Activated CD8-positive, alpha-beta memory T cell treated with anti-CD3 and anti-CD28 coated beads, Interleukin-2, amount 50 U/mL, for 48 hours (primary cell): ENCODE measurements at regions not wholly inside any gene's neighbourhood (a gene's known extent, or its start where the extent isn't known, plus 50 kb on each side); places are given as distances from the start of the nearest gene placed in this dataset.
A peak's percentile ranks its signal among the peaks of the same experiment; 100 is the strongest.
"Not testable (repeated sequence)": the region's sequence is repeated elsewhere in the genome, so short reads cannot be mapped to it uniquely, and the experiment has no call there.

Experiments used
- DNase-seq: peaks from one replicate; pipeline ENCODE4 v3.0.0-alpha.2; 2020

DNA sequence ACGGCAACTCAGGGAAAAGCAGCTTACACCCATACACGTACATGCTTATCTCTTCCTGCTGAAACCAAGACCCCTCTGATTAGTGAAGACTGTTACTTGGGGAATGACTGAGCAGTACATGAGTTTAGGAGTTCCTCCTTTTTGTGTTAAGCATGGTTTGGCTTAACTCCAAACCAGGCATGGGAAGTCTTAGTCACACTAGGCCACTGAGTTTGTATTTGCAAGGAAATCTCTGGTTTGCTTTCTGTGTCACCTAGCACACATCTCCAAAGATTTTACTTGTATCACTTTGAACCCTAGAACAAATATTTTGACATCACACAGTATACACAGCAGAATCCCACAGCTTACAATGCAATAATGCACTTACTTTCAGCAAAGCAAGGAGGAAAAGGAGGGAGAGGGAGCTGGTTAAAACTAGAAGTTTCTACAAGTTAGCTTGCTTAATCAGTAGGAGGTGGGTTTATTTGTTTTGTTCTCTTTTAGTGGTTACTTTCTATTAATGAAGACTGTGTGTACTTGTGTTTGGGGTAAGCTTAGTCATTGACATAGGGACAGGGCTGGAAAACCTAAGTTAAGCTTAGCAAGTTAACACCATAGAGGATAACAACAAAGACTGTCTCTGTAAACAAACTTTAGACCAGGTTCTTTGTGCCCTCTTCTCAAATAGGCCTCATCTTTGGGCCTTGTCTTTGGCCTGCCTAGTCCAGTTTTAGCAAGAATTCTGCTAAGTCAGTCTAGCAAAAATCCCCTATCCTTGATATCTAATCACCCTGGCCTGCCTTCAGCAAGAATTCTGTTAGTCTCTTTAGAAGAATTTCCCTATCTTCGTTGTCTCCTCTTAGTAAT, 219.4 kb downstream of the MREG start:
- peak; percentile 59 for DNase-seq

DNA sequence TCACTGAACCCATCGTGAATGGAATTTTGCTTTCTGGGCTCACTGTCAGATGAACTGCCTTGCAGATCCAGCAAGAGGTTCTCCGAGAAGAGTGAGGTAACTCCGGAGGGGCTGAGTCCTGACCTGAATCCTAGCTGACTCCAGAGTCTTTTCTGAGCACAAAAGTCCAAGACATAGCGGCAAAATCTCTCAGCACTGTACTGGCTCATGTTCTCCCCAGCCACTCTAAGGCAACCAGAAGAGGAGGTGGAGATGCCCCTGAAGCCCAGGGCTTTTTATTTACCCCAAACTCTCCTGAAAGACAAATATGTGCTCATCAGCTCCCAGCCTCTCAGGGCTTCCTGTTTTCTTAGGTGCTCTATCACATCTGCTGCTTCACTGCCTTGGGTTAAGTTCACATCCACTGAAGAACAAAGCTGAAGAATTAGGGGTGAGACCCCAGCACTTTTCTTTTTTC, 221.8 kb downstream of the MREG start:
- DNase-seq: no peak

DNA sequence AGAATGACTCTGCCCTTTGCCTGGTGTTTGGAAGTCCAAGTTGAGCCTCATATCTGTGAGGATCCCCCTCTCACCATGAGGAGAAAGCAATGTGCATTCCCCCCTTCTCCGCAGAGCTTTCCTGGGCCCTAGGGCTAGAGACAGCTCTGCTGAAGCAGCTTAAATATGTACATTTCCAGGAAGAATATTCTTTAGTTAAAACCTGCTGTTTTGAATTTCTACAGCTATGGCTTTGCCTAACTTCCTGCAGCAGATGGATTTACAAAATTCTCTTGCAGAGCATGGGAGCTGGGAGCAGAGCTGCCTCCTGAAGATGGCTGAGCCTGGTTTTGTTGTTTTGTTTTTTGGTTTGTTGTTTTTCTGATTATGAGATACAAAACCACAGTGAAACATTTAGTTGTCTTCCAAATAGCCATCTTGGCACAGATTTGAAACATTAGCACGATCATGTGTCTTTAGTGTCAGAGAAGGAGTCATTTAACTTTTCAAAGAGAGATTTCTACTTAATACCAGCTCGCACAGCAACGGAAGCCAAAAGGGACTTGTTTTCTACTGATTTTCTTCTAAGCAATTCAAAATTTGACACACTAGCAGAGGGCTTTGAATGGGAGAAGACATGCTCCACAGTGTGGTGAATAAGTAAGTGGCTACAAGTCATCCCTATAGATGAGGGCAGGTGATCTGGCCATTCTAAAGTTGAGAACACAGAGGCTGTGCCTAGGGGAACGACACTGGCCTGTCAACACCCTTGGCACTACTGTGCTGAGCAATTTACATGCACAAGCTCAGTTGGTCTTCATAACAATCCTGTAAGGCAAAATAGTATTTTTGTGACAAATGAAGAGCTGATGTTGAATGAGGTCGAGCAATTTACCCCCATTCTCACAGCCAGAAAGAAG, 222.6 kb downstream of the MREG start:
- no peak for DNase-seq

DNA sequence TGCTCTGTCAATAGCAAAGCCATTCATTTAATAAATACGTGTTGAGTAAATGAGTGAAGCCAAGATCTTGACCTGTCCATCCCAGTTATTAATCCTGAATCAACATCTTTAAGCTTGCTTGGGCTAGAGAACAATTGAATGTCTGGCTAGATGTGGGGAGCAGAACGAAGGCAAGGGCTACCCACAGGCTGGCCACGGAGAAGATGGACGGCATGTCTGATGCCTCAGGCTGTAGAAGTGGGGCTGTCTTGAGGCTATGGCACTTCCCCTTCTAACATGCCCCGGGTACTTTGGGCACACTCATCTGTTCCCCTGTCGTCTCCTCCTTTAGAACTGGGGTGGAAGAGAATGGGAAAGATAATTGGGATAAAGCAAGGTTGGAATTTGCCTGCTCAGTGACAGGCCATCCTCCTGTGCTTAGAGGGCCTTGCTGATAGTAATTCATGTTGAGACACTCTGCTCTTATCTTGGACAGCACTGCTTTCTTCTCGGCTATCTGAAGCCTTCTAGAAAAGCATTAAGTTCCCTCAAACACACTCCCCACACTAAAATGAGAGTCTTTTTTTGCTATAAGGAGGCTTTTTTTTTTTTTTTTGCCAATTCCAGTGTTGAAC, 225.7 kb downstream of the MREG start:
- no peak for DNase-seq

DNA sequence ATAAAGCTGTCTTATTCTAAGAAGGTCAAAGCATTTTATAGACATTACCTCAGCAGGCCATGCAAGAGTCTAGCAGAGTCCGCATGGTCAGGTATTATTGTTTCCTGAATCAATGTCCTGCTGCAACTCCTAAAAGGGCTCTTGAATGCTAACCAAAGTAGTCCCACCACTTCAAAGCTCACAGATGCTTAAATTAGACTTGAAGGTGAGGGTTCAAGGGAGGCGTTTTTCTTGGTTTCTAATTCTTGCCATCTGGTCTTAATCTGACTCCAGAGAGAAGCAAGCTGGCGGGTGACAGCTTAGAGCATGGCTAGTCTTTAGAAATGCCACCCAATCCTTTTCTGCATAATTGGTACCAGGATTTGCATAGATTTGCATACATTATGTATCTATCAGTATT, 226.3 kb downstream of the MREG start:
- DNase-seq: no peak

DNA sequence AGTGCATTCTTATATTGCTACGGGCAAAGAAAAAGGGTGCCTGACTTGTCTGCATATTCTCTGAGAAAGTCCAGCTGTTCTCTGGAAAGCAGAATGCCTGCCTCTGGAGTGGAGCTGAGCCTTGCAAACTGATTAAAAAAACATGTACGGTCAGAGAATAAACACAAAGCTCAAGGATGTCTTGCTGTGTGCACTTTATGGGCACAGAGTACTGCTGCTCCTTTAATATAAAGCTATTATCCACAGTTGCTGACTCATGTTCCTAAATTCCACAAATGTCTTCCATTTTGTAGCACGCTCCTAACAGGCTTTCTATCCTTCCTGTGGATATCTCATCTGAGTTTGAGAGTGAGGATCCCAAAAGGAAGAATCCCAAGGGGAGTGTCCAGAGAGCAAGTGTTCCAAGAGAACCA, 229.0 kb downstream of the MREG start:
- no peak for DNase-seq

DNA sequence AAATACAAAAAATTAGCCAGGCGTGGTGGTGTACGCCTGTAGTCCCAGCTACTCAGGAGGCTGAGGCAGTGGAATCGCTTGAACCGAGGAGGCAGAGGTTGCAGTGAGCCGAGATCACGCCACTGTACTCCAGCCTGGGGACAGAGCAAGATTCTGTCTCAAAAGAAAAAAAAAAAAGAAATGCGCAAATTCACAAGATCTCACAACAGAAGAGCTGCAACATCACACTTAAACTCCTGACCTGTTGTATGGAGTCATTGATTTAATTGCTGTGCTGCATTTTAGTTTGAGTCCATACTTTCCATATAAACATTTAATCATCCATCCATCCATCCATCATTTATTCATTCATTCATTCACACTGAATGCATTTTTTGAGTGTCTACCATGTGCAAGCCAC, 229.7 kb downstream of the MREG start:
- not testable (repeated sequence) for DNase-seq

DNA sequence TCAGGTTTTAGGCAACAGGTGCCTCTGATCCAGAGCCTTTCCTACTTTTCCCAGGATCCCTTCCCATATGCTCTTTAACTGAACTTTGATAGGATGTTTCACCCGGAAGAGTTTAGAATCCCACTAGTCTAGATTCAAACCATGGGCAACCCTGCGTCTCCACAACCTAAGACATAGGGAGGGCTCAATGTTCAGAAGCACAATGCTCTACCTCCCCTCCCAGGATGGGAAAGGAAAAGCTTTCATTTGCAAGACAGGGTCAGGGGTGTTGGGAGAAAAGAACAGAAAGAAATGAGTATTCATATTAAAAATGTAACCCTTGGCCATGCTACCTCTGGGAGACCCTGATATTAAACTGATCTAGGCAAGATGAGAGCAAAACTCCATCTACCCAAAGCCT, 230.4 kb downstream of the MREG start:
- no peak for DNase-seq

DNA sequence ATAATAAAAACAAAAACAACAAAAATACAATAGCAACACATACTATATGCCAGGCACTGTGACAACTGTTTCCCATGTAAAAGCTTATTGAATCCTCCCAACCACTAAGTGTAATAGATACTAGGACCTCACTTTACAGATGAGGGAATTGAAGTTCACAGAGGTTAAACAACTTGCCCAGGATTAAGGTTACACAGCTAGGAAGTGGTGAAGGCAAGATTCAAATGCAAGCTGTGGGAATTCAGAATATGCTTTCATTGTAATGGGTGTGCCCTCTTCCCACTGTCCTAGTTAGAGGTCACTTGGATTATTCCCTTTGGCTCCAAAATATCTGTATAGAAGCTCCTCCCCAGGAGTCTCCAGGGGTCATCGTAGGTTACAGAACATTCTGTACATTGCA, 231.1 kb downstream of the MREG start:
- no peak for DNase-seq

DNA sequence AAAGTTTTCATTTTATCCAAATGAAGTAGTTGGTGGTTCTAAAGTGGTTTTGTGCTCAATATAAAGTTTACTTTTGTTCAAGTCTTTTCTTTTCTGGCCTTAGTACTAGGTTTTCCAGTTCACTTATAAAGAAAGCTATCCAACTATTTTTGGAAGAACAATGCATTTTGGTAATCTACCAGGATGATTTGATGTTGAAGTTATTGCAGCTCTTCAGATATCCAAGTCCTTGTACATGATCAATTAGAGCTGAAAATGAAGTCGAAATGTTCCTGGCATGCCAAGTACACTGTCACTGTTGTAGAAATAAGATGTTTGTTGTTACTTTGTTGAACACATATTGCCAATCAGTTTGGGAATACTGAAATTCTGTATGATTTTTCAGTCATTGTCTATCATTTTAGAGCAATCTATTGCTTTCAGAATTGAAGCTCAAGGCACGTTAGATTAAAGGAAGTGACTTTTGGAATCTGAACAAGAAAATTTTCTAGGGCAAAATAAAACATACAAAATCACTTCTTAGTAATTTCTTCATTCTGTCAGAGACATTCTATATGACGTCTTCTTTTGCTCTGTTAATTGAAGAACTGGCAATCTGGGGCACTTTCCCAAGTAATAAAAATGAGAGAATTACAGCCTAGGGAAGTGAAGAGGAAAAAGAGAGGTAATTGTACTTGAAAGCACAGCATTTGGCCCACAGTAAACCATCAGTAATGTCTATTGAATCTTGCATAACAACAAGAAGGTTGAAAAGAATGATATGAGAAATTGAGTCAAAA, 232.3 kb downstream of the MREG start:
- DNase-seq: no peak

DNA sequence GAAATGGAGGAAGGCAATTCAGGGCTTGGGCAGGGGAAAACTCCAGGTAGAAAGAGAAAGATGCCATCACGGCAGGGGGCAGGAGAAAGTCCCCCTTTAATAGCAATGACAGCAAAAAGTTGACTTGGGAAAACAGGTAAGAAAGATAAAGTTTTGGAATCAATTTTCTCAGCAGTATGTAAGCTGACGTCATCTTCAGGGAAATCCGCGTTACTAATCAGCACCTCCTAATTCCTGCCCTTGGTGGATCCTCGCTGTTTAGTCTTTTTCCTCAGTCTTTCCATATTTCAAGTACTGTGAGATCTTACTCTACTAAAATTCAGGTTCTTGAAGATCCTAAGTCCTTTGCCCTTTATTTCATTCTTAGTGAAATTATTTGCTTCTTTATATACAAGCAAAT, 233.0 kb downstream of the MREG start:
- DNase-seq: no peak

DNA sequence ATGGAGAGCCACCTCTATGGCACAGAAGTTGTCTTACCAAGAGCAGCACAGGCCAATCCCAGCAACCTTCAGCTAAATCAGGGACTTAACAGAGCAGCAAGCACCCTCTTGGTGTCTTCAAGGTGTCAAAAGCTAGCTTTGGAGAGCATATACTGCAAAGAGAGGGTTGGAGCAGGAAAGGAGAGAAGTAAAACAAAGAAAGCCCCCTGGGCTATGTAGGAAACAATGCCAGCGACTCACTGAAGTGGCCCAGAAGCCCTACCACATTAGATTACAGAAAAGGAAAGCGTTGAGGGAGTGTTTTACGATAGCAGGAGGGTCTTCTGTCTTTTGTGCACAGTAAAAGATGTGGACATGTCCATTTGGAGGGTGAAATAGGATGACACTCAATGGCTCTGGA, 233.4 kb downstream of the MREG start:
- DNase-seq: no peak

DNA sequence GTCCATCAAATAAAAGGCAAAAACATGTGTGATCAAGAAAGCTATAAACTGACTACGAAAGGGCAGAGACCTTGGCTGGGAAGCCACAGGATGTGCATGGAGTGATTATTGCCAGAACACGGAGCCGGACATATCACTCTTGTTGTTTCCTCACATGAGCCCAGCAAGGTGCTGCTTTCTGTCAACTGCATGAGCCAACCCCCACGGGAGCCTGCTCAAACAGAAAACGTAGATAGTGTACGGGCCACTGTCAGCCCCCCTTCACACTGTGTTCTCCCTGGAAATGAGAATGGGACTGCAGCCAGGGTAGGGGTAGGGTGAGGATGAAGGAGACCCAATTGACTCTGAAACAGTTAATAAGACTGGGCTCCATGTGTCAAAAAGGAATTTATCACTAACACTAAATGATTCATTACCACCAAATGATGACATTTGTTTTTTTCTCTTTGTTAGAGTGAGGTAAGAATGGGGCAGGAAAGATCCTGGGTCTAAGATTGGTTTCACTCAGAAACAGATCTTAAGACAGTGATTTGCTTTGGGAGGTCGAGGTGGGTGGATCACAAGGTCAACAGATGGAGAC, 235.8 kb downstream of the MREG start:
- no peak for DNase-seq

DNA sequence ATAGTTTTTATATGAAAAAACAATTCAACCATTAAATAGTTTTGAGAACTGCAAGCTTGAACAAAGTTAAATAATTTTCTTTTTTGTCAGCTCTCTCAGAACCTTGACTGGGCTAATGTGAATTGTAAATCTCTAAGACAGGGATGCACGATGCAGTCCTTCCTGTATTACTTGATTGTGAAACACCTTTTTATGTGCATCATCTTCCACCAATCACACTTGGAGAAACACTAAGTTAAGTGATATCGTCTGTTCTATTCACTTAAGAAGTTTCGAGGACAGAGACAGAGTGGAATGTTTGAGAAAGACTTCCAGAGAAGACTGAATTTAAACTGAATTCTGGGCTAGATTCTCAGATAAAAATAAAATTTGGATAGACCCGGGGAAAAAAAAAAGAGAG, 238.2 kb downstream of the MREG start:
- DNase-seq: no peak

DNA sequence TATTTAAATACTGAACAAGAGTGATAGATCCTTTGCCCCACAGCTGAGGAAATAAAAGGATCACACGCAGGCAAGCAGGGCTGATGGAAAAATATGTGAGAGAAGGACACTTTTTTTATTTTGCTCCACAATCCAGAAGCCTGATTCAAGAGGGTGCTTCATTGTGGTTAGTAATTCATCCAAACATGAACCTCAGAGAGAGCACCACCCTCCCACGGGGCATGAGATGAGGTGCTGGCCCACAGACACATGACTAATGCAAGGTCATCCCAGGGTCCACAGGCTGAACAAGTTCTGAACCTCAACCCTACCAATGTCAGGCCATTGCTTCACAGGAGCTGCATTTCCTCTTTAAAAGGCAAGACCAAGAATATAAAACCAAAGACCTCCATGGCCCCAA, 239.6 kb downstream of the MREG start:
- DNase-seq: no peak

DNA sequence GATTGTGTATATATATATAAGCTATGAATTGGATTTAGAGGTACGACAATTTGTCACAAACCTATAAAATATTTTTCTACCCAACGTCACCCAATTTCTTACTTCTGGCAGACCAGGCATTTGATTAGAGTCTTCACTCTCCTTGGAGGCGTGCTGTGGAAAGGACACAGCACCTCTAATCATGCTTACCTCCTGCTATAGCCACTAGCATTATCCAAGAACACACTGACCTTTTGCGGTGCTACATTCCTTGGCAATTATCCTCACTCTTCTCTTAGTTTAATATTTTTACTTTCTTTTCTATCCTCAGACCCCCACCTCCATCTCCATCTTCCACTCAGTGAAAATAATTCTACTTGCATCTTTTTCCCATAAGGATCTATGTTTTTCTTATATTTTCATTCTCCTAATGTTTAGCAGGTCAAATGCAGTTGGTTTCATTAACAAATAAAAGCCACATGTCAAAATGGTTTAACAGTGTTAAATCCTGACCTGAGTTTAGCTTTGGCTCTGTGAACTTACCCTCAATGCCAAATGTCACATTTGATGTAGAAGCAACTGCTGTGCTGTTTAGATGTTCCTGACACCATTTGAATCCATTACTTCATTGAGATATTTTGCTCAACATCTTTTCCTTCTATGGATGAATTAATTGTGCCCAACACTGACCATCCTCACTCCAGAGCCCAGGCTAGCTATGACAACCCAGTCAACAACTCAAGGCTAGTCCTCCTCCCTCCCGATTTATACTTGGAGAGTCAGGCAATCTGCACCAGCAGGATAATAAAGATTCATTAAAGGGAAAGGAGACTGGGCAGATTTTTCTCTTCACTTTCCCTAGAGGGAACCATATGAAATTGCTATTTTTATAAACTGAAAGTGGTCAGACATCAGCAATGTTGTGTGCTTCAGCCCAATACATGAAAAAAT, 240.5 kb downstream of the MREG start:
- DNase-seq: no peak

DNA sequence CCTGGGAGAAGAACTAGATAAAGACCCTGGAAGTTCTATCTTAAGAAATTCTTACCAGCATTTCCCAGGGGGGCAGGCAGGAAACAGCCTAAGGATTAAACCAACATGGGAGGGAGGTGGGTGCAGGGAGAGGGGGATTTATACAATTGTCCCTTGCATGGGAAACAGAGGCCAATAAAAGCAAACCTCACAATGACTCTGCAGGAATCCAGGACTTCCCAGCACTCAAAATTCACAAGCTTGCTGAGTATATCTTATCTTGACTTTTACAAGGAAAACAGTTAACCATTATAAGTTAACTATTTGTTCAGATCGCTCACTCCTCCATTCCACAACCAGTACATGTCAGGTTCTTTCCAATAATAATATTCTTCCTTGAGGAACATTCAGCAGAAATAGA, 241.3 kb downstream of the MREG start:
- no peak for DNase-seq

DNA sequence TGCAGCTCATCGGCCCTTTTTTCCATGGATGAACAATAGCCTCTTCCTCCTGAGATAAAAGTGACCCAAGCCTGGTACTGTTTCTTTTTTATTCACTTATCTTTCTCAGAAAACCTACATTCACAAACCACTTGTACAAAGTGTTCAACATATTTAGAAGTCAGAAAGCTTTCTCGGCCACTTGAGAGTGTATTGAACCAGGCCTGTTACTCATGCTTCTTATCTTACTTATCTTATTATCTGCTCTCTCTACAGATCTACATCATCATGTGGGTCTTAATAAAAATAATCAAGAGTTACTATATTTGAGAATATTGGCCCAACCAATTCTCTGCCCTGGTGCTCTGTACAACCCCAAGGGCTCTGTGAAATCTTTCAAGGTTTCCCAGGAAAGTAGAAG, 242.1 kb downstream of the MREG start:
- no peak for DNase-seq

DNA sequence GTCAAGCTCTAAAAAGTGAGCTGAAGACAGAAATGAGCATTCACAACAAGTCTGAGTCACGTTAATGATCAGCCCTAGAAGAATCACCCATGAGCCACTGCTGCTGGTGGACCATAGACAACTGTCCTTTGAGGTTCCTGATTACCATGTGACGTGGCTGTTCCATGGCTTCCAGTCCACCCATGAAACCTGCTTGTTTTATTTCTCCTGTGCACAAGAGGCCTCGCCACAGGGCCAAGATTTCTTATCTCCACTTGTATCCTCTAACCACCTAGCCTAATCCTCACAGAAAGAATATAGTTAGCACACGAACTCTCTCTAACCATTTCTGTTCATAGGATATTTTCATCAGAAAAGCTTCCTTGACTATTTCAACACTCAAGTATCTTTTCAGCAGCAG, 242.7 kb downstream of the MREG start:
- DNase-seq: no peak

DNA sequence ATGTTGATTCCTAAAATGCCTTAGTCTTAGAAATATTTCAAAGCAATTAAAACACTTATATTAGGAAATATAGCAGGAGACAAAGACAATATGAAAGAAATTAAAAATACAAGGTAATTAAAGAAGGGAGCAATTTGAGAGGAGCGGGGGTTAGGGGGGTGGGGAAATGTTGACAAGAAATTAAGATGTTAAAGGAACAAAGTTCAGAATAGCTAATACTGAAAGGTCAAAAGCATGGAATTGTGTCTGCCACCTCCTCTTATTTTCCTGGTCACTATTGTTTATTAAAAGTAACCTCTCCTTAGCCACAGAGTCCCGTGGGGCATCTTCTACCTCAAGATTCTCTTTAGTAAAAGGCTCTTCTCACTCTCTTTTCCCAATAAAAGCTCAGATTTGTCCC, 244.1 kb downstream of the MREG start:
- no peak for DNase-seq

DNA sequence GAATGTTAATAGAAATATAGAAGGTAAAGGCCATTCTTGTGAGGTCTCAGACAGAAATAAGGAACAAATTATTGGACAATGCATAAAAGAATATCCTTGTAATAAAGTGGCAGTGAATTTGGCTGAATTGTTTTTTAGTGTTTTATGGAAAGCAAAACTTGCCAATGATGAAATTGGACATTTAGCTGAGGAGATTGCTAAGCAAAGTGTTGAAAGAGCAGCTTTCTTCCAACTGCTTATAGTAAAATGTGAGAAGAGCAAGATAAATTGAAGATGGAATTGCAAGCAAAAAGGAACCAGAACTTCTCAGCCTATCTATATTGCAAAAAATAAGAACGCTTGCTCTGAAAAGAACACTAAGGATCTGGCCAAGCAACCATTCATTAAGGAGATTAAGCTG, 245.7 kb downstream of the MREG start:
- no peak for DNase-seq
